ENCODE measurements at regions not wholly inside any gene's neighbourhood (a gene's known extent, or its start where the extent isn't known, plus 50 kb on each side); places are given as distances from the start of the nearest gene placed in this dataset.

DNA sequence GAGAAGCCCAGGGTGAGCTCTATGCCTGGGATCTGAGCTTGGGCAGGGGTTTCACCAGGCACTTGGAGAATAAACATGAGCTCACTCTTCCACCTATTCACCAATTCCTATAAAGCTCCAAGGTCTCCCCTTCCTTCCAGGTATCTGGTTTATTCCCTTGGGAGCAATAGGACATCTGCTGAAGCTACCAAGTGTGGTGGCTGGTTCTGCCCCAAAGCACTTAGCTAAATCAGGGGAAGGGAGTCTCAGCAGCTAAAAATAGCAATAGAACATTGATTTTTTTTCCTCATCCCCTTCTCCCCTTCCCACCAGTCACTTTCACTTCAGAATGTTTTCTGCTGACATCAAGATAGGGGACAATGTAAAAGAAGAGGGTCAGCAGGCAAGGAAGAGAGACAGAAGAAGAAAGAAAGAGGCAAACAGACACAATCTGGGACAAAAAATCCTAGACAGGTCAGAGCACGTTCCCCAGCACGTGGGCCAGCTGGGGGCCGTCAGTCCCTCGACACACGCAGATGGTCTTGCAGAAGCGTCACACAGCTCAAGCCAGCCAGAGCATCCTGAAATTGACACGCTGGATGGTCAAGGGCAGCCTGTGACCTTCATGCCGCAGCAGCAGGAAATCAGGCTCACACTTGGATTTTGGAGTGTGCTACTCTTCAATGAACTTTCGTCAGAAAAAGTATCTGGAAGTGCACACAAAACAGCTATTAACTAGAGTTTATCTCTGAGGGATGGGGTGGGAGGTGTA, 176.0 kb downstream of the ZNF608 start:
- DNase-seq (no peak), ATAC-seq (ENCODE audit: low read depth) (no peak)
- POLR2A ChIA-PET = no interaction called here
- peaks cover 1% of the 10 kb centered on the region for H3K9me3 Mint-ChIP-seq
- H3K27ac Mint-ChIP-seq = no peak overlapping the region
- no peaks in the 10 kb centered on the region for H3K4me1 Mint-ChIP-seq
- no peaks in the 10 kb centered on the region for H3K36me3 Mint-ChIP-seq
- H3K4me3 Mint-ChIP-seq = no peak overlapping the region
- H3K27me3 Mint-ChIP-seq = peaks cover 3% of the 10 kb centered on the region

DNA sequence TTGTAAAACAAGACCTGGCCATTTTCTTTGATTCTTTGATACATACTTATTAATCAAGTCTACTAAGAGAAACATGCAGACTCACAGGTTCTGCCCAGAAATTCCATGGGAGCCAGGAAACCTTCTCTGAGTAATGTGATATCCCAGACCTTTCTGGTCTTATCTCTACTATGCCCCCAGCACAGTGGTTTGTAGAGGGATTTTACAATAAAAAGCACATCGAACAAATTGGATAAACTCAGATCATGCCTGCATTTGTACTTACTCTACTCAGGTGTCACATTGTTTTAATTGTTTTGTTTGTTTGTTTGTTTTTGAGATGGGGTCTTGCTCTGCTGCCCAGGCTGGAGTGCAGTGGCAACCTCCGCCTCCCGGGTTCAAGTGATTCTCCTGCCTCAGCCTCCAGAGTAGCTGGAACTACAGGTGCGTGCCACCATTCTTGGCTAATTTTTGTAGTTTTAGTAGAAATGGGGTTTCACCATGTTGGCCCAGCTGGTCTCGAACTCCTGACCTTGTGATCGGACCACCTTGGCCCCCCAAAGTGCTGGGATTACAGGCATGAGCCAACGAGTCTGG, 179.5 kb downstream of the ZNF608 start:
- POLR2A ChIA-PET = no interaction called here
- ATAC-seq (ENCODE audit: low read depth) = no peak
- Mint-ChIP-seq H3K27ac (no peak overlapping the region), H3K9me3 (peaks cover 1% of the 10 kb centered on the region), H3K4me3 (no peak overlapping the region), H3K27me3 (peaks cover 3% of the 10 kb centered on the region), H3K4me1 (no peaks in the 10 kb centered on the region), H3K36me3 (no peaks in the 10 kb centered on the region)
- no peak for DNase-seq

DNA sequence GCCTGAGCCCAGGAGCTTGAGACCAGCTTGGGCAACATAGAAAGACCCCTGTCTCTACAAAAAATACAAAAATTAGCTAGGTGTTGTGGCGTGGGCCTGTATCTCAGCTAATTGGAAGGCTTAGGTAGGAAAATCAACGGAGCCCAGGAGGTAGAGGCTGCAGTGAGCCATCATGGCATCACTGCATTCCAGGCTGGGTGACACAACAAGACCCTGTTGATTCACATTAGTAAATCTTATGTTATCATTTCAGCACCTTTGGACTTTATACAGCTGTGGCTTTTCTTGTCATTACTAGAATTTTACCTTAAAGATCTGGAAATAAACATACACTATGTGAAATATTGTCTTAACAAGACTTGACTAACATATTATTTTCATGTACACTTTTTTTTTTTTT, 185.0 kb downstream of the ZNF608 start:
- ATAC-seq (ENCODE audit: low read depth) (no peak), DNase-seq (no peak)
- H3K4me3 Mint-ChIP-seq = no peak overlapping the region
- H3K4me1 Mint-ChIP-seq = no peaks in the 10 kb centered on the region
- peaks cover 2% of the 10 kb centered on the region for H3K9me3 Mint-ChIP-seq
- H3K27ac Mint-ChIP-seq = no peak overlapping the region
- POLR2A ChIA-PET = no interaction called here
- H3K27me3 Mint-ChIP-seq = no peaks in the 10 kb centered on the region
- no peaks in the 10 kb centered on the region for H3K36me3 Mint-ChIP-seq

DNA sequence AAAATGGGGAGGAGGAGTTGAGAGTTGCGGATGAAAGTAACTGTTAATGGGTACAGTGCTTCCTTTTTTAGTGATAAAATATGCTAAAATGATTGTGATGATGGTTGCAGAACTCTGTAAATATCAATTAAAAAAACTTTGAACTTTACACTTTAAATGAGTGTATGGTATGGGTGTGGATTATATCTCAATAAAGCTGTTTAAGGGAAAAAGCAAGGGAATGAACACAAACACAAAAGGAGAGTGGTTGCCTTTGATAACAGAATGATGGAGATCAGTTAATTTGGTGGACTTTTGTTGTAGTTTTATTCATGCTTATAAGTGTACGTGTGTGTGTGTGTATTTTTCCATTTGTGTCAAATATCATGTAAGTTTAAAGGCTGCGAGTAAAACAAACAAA, 186.1 kb downstream of the ZNF608 start:
- DNase-seq (no peak), ATAC-seq (ENCODE audit: low read depth) (no peak)
- Mint-ChIP-seq H3K4me1 (no peaks in the 10 kb centered on the region), H3K27me3 (no peaks in the 10 kb centered on the region), H3K36me3 (no peaks in the 10 kb centered on the region), H3K27ac (no peak overlapping the region), H3K9me3 (peaks cover 4% of the 10 kb centered on the region), H3K4me3 (no peak overlapping the region)
- POLR2A ChIA-PET = no interaction called here

DNA sequence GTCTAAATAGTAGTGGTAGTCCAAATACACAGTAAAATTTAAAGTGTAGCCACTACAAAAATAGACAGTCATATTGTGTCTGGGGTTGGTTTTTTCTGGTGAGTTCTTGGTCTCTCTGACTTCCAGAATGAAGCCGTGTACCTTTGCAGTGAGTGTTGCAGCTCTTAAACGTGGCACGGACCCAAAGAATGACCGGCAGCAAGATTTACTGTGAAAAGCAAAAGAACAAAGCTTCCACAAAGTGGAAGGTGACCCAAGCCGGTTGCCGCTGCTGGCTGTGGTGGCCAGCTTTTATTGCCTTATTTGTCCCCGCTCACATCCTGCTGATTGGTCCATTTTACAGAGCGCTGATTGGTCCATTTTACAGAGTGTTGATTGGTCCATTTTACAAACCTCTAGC, 188.7 kb downstream of the ZNF608 start:
- POLR2A ChIA-PET = no interaction called here
- DNase-seq (no peak), ATAC-seq (ENCODE audit: low read depth) (no peak)
- Mint-ChIP-seq H3K27me3 (no peaks in the 10 kb centered on the region), H3K9me3 (peaks cover 4% of the 10 kb centered on the region), H3K4me1 (no peaks in the 10 kb centered on the region), H3K27ac (no peak overlapping the region), H3K4me3 (no peak overlapping the region), H3K36me3 (no peaks in the 10 kb centered on the region)

DNA sequence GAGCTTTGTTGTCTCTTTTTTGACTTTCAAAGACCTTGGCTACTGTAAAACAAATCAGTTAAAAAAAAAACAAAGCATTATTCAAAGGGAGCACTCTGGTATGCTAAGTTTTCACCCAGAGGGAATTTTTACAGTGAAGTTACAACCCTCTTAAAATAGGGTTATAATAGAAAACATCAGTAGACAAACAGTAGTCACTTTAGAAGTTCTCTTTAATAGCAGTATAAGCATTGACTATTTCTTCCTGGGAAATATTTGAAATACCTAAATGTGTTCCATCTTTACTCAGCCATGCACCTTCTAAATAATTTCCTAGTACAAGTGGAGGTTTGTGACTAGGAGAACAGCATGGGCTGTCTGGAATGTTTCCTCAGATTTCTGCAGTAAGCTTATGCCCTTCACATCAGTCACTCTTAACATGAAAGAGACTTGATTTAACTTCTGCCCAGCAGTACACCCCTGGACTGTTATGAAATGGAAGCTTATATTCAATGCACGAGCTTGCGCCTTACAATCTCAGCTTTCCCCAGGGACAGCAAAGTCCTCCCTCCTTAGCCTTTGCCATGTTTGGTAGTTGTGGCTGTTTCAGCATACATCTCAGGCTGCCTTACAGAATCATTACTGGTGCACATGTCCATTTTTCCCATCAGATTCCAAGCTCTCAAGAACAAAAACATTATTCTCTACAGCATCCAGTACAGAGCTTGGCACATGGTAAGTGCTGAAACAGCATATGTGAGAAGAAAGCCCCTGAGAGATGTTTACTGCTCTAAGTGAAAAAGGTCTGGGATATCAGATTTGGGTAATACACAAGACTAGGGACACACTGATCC, 191.5 kb downstream of the ZNF608 start:
- no peak overlapping the region for H3K27ac Mint-ChIP-seq
- H3K27me3 Mint-ChIP-seq = no peaks in the 10 kb centered on the region
- POLR2A ChIA-PET = no interaction called here
- ATAC-seq (ENCODE audit: low read depth) (no peak), DNase-seq (no peak)
- H3K4me3 Mint-ChIP-seq = no peak overlapping the region
- H3K4me1 Mint-ChIP-seq = no peaks in the 10 kb centered on the region
- H3K9me3 Mint-ChIP-seq = peaks cover 4% of the 10 kb centered on the region
- H3K36me3 Mint-ChIP-seq = no peaks in the 10 kb centered on the region

DNA sequence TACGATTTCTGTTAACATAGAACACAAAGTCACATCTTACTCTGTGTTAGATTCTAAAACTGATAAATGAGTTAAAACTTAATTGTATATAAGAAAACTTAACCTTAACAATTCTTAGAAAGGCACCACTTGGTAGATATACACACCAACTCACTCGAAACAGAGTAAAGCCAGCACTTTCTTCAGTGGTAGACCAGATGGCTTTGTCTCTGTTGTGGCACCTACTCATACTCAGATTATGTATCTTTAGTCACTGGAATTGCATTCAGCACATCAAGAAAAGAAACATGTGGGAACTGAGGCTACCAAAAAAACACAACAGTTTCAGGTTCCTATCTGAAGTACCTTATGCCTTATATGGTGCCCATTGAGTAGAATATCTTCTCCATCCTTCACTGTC, 192.5 kb downstream of the ZNF608 start:
- no peaks in the 10 kb centered on the region for H3K36me3 Mint-ChIP-seq
- H3K27ac Mint-ChIP-seq = no peak overlapping the region
- no peak for DNase-seq
- POLR2A ChIA-PET = no interaction called here
- no peak for ATAC-seq (ENCODE audit: low read depth)
- H3K4me1 Mint-ChIP-seq = no peaks in the 10 kb centered on the region
- H3K4me3 Mint-ChIP-seq = no peak overlapping the region
- peaks cover 4% of the 10 kb centered on the region for H3K9me3 Mint-ChIP-seq
- no peaks in the 10 kb centered on the region for H3K27me3 Mint-ChIP-seq

DNA sequence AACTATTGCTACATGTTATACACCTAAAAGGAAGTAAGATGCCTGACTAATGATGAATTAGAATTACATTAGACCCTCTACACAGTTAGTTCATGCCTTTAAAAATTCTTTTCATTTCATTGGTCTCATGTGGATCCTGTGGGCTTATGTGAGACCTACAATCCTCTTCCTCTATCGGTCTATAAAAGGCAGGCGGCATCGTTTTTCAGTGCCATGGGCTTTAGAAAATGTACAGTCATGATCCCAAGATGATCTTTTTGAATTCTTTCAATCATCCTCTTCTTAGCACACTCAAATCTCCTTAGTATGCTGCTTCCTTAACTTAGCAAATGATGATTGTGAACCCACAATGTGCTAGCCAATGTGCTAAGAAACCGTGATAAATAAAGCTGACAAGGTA, 193.9 kb downstream of the ZNF608 start:
- no peak overlapping the region for H3K27ac Mint-ChIP-seq
- no peaks in the 10 kb centered on the region for H3K27me3 Mint-ChIP-seq
- H3K4me3 Mint-ChIP-seq = no peak overlapping the region

DNA sequence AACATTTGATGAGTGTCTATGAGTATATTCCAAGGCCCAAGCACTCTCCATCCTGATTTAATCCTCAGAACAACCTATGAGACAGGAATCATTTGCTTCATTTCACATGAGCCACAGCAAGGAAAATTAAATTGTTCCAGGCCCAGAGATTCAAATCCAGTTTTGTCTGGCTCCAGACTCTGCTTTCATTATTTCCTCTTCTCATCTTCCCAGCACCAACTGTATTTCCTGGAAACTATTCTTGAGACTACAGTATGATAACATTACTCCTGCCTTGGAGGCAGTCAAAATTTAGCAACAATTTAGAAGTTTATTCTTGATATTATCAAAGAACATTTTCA, 194.5 kb downstream of the ZNF608 start:
- Mint-ChIP-seq H3K36me3 (no peaks in the 10 kb centered on the region), H3K9me3 (peaks cover 3% of the 10 kb centered on the region), H3K27ac (no peak overlapping the region), H3K27me3 (no peaks in the 10 kb centered on the region), H3K4me1 (no peaks in the 10 kb centered on the region), H3K4me3 (no peak overlapping the region)
- POLR2A ChIA-PET = no interaction called here
- no peak for ATAC-seq (ENCODE audit: low read depth)
- DNase-seq = no peak

More for the DNA sequence above, 193.9 kb downstream of the ZNF608 start:
- ATAC-seq (ENCODE audit: low read depth) (no peak), DNase-seq (no peak)
- H3K36me3 Mint-ChIP-seq = no peaks in the 10 kb centered on the region
- no peaks in the 10 kb centered on the region for H3K4me1 Mint-ChIP-seq
- H3K9me3 Mint-ChIP-seq = peaks cover 4% of the 10 kb centered on the region
- POLR2A ChIA-PET = no interaction called here

DNA sequence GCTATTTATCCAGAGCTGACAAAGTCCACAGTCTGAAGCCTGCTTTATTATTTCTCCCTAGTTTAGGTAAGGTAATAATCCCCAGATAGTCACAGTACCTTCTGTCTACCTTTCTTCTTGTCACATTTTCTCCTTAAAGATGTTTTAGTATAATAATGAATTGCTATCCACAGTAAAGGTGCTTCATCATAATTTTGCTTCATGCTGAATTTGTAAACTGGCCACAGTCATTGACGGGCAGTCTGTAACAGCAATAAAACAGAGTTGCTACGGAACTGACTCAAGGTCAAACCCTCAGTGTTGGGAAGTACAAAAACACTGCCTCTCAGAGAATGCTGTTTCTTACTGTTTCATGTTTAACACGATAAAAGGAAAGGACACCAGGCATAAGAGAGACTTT, 195.7 kb downstream of the ZNF608 start:
- DNase-seq = no peak
- no peak for ATAC-seq (ENCODE audit: low read depth)
- POLR2A ChIA-PET = no interaction called here
- H3K4me3 Mint-ChIP-seq = no peak overlapping the region
- no peaks in the 10 kb centered on the region for H3K4me1 Mint-ChIP-seq
- peaks cover 1% of the 10 kb centered on the region for H3K9me3 Mint-ChIP-seq
- no peaks in the 10 kb centered on the region for H3K36me3 Mint-ChIP-seq
- H3K27me3 Mint-ChIP-seq = no peaks in the 10 kb centered on the region
- H3K27ac Mint-ChIP-seq = no peak overlapping the region

DNA sequence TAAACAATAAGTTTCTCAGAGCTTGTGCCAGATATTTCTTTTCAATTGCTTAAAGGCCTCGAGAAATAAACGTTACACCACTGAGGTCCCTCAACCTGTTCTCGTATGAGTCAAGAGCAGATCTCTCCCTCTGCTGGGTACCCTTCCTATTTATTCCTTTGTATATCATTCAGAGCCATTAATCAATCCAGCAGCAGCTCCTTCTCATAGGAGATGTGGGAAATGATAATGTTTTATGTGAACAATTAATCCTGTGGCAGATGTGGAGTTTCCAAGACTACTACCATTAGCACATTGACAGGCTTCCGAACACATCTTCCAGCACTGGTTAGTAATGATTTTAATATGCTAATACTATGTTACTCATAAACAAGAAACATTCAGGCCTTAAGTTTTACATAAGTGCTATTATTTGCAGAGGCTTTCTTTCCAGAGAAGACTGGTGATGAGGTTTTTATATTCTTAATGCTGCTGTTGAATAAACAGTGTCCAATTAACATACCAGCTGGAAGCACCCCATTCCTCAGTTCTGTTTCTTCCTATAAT, 196.5 kb downstream of the ZNF608 start:
- no peaks in the 10 kb centered on the region for H3K36me3 Mint-ChIP-seq
- H3K4me3 Mint-ChIP-seq = no peak overlapping the region
- DNase-seq = no peak
- no peaks in the 10 kb centered on the region for H3K4me1 Mint-ChIP-seq
- POLR2A ChIA-PET = no interaction called here
- no peak for ATAC-seq (ENCODE audit: low read depth)
- H3K27ac Mint-ChIP-seq = no peak overlapping the region
- H3K27me3 Mint-ChIP-seq = no peaks in the 10 kb centered on the region
- no peaks in the 10 kb centered on the region for H3K9me3 Mint-ChIP-seq

DNA sequence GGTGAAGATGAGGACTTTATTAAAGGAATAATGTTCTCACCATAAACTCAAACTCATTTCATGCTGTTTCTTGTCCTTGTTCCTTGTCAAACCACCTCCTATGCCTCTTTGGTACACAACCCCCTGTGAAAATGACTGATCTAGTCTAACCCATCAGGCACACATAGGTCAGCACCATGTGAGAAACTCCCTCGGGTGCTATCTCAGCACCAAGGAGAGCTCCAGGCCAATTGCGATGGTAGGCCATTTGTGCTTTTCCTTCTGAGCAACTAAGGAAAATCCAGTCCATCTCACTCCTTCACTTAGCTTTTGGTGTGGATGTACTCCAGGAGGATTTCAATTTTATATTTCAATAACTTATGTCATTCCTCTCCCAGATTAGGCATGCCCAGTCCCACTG, 199.8 kb downstream of the ZNF608 start:
- Mint-ChIP-seq H3K27me3 (no peaks in the 10 kb centered on the region), H3K36me3 (no peaks in the 10 kb centered on the region), H3K27ac (no peak overlapping the region), H3K4me1 (no peaks in the 10 kb centered on the region), H3K9me3 (no peaks in the 10 kb centered on the region), H3K4me3 (no peak overlapping the region)
- POLR2A ChIA-PET = no interaction called here
- ATAC-seq (ENCODE audit: low read depth) (no peak), DNase-seq (no peak)

DNA sequence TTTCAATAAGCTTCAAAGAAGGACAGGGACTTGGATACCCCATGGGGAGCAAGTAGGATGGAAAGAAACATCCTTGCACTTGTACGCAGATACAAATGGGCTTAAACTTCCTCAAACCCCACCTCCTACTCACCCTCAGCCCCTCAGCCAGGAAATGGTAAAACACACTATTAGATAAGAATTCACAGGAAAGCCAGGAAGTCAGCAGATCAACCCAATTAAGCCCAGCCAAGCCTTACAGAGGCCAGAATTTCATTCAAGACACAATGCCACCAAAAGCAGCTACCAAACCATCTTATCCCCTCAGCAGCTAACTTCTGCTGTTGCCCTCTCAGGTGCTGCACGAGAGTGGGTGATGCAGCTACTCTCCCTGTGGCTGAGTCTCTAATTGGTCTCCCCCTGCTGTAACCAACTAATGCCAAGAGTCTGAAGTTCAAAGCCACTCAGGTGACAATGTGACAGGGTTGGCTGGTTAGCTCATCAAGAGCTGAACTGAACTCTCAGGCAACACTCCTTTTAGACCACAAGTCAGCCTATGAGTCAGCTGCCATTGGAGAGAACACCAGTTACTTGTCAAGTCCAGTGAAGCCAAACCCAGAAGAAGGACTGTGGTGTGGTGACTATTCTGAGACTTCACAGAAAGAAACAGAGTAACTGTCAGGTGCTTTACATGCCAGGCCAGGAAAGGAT, 201.9 kb downstream of the ZNF608 start:
- no peaks in the 10 kb centered on the region for H3K27me3 Mint-ChIP-seq
- DNase-seq = no peak
- no peak overlapping the region for H3K4me3 Mint-ChIP-seq
- no peak overlapping the region for H3K27ac Mint-ChIP-seq
- no peak for ATAC-seq (ENCODE audit: low read depth)
- no peaks in the 10 kb centered on the region for H3K4me1 Mint-ChIP-seq
- no peaks in the 10 kb centered on the region for H3K9me3 Mint-ChIP-seq
- no peaks in the 10 kb centered on the region for H3K36me3 Mint-ChIP-seq
- POLR2A ChIA-PET = no interaction called here

All from activated naive CD8-positive, alpha-beta T cell treated with anti-CD3 and anti-CD28 coated beads, Interleukin-2, amount 10 ng/mL, durations not matched to agents 7 days and 5 days (primary cell).